Hematopoietic multipotent progenitor cell (in vitro differentiated cells): ENCODE measurements at regions not wholly inside any gene's neighbourhood (a gene's known extent, or its start where the extent isn't known, plus 50 kb on each side); places are given as distances from the start of the nearest gene placed in this dataset.
"Not testable (repeated sequence)": the region's sequence is repeated elsewhere in the genome, so short reads cannot be mapped to it uniquely, and the experiment has no call there.

Source experiments
- DNase-seq, 3 donors: peaks; one replicate each; pipeline ENCODE4 v3.0.0-alpha.2; 2011 to 2015; ENCODE audit warnings: low read depth in 2 of 3, low spot score in 2 of 3

- DNase-seq = no peak
These were observed 197.0 kb upstream of the LHX8 start for GRCh38 chr1:74937176-74937575.

- no peak for DNase-seq
These were observed 191.1 kb upstream of the LHX8 start for GRCh38 chr1:74943046-74943445.

GRCh38 chr1:74946388-74946787 is 187.8 kb upstream of the LHX8 start:
- DNase-seq = no peak

- DNase-seq = not testable (repeated sequence)
These were observed 184.8 kb upstream of the LHX8 start for GRCh38 chr1:74949348-74949747.

- not testable (repeated sequence) for DNase-seq
These were observed 182.2 kb upstream of the LHX8 start for GRCh38 chr1:74951981-74952380.

- no peak for DNase-seq
These were observed 181.4 kb upstream of the LHX8 start for GRCh38 chr1:74952786-74953185.

GRCh38 chr1:74953622-74954021 is 180.6 kb upstream of the LHX8 start:
- no peak for DNase-seq

- DNase-seq = no peak
These were observed 171.1 kb upstream of the LHX8 start for GRCh38 chr1:74963120-74963519.

GRCh38 chr1:74964508-74965102 is 169.6 kb upstream of the LHX8 start:
- peak in 1 of 3 donors; percentile 7 for DNase-seq

- DNase-seq = no peak
These were observed 164.5 kb upstream of the LHX8 start for GRCh38 chr1:74969566-74970135.

GRCh38 chr1:74971982-74972381 is 162.2 kb upstream of the LHX8 start:
- no peak for DNase-seq

- DNase-seq = no peak
These were observed 157.7 kb upstream of the LHX8 start for GRCh38 chr1:74976491-74976890.

- not testable (repeated sequence) for DNase-seq
These were observed 141.7 kb upstream of the LHX8 start for GRCh38 chr1:74992448-74992847.

GRCh38 chr1:74995821-74996220 is 138.4 kb upstream of the LHX8 start:
- DNase-seq = no peak

- DNase-seq = no peak
These were observed 123.6 kb upstream of the LHX8 start for GRCh38 chr1:75010547-75010946.

GRCh38 chr1:75014250-75014649 is 119.9 kb upstream of the LHX8 start:
- DNase-seq = no peak

GRCh38 chr1:75023005-75023404 is 111.2 kb upstream of the LHX8 start:
- DNase-seq = no peak

GRCh38 chr1:75034376-75034775 is 99.8 kb upstream of the LHX8 start:
- no peak for DNase-seq

- DNase-seq = no peak
These were observed 98.7 kb upstream of the LHX8 start for GRCh38 chr1:75035536-75035935.

- DNase-seq = no peak
These were observed 81.0 kb upstream of the LHX8 start for GRCh38 chr1:75053207-75053606.

- DNase-seq = no peak
These were observed 75.8 kb upstream of the LHX8 start for GRCh38 chr1:75058424-75058823.

GRCh38 chr1:75062111-75062510 is 72.1 kb upstream of the LHX8 start:
- DNase-seq = no peak

- DNase-seq = no peak
These were observed 66.2 kb upstream of the LHX8 start for GRCh38 chr1:75067975-75068374.
